HK-2 (cell line): ENCODE measurements at regions not wholly inside any gene's neighbourhood (a gene's known extent, or its start where the extent isn't known, plus 50 kb on each side); places are given as distances from the start of the nearest gene placed in this dataset.
"Not testable (repeated sequence)": the region's sequence is repeated elsewhere in the genome, so short reads cannot be mapped to it uniquely, and the experiment has no call there.

Source experiments
- DNase-seq: peaks from one replicate; pipeline ENCODE4 v3.0.0-alpha.2; 2018; ENCODE audit not compliant: unreplicated experiment

- DNase-seq: not testable (repeated sequence)
These were observed 196.2 kb downstream of the CRLF2 start for GRCh38 chrX:1016281-1016680.

DNA sequence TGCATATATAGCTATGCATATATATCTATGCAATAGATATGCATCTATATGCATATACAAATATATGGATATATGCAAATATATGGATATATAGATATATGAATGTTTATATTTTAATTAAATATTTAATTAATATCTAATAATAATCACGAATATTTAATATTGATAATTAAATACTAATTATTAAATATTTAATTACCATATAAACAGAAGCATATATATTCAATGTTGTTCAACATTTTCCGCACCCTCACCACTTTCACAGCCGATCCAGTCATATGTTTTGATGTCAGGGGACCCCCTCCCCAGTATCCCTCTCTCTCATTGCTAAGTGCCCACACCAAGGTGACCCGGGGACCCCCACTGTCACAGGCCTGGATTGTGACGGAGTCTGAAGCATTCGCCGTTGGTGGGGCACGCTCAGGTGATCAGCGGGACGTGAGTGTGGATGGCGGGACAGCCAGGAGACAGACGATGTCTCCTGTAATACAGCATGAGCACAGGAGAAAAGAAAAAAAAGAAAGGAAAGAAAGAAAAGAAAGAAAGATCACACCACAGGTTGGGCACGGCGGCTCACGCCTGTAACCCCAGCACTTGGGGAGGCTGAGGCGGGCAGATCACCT, 199.7 kb downstream of the CRLF2 start:
- DNase-seq: no peak

GRCh38 chrX:1011691-1012283, 200.7 kb downstream of the CRLF2 start:
- DNase-seq: no peak

DNA sequence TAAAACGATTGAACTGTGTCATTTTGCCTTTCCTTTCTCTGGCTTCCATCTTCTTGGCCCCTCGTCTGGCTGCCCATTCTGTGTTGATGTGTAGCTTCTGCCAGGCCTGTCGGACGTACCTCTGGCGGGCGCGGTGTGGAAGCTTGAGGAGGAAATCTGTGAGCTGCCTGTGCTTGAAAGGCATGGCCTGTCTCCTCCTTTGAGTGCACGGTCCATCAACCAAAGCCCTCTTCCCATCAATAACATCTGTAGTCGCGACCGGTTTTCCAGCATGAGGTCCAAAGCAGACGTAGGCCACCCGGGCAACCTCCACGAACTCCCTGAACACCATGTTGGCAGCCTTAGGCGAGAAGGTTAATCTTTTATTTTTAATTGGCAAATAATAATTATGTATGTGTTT, 202.7 kb downstream of the CRLF2 start:
- no peak for DNase-seq

GRCh38 chrX:1006156-1006730, 206.2 kb downstream of the CRLF2 start:
- no peak for DNase-seq

DNA sequence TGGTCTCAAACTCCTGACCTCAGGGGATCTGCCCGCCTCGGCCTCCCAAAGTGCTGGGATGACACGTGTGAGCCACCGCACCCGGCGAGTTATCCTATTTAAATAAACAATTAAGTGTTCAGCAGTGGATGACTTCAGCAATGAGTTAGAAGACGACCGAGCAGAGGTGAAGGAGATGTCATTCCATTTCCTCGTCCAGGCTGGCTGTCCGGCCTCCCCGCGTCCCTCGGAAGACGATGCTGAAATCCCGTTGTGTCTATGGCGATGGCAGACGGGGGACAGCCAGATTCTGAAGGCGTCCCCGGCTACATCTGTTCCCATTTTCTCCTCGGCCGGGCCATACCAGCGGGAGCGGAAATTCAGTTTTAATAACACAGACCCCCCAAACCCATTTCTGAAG, 209.8 kb downstream of the CRLF2 start:
- no peak for DNase-seq

- no peak for DNase-seq
These were observed 214.8 kb downstream of the CRLF2 start for GRCh38 chrX:997631-998137.

DNA sequence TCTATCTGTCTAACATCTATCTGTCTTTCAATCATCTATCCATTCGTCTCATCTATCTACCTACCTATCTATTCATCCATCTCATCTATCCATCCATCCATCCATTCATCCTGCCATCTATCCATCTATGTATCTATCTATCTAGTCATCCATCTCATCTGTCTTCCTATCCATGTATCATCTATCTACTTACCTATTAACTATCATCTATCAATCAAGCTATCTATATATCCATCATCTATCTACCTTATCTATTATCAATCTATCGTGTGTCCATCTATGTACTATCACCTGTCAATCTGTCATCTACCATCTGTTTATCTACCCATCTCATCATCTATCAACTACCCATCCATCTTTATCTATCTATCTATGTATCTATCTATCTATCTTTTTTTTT, 217.7 kb downstream of the CRLF2 start:
- DNase-seq: no peak

DNA sequence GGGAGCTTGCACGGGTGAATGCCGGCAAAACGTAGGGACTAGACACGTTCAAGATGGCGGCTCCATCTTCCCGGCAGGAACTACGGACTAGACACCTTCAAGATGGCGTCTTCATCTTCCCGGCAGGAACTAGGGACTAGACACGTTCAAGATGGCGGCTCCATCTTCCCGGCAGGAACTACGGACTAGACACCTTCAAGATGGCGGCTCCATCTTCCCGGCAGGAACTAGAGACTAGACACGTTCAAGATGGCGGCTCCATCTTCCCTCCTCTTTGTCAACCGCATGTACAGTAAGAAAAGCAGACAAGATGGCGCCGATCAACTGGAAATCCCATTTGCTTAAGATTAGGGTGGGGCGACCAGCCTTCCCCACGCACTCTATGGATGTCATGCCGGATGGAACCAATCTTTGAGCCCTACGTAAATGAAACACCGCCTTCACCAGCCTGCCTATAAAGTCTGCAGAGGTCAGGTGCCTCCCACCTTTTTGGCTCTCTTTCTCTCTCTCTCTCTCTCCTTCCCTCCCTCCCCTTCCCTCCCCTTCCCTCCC, 222.4 kb downstream of the CRLF2 start:
- peak; percentile 59 for DNase-seq

DNA sequence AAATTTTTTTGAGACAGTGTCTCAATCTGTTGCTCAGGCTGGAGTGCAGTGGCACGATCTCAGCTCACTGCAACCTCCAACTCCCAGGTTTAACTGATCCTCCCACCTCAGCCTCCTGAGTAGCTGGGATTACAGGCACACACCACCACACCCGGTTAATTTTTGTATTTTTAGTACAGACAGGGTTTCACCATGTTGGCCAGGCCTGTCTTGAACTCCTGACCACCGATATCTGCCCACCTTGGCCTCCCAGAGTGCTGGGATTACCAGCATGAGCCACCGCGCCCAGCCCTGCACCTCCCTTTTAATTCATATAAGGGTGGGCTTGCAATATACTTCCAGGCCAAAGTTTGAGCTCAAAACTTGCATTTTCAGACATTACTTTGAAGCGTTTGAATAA, 223.9 kb downstream of the CRLF2 start:
- DNase-seq: not testable (repeated sequence)

DNA sequence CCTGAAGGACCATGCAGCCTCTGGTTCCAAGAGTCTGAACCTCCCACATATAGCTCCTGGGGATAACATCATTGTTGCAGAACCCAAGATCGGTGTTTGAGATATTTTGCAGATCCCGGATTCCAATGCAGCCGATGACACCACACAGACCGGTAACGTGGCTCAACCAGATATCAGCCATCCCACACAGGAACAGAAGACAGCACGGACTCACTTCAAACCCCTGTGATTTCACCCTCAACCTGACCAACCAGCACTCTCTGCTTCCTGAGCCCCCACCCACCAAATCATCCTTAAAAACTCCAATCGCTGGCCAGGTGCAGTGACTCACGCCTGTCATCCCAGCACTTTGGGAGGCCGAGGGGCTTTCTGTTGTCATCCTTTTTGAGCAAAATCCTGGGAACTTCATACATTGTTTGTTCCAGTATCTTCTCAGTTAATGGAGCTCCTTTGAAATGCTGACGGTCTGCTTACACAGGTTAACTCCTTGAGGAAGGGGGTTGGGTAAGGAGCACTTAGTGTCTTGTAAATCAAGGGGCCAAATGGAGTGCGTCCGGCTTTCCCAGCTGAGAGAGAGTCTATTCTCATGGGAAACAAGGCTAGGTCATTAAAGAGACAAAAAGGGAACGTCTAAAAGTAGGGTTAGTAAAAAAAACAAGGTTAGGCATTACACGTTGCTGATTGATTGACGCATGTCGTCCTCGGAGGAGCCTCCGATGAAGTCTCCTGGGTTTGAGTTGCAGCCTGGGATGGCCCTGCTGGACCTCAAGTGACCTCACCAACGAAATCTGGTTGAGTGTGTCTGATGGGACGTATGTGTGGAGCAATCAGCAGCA, 230.4 kb downstream of the CRLF2 start:
- no peak for DNase-seq

DNA sequence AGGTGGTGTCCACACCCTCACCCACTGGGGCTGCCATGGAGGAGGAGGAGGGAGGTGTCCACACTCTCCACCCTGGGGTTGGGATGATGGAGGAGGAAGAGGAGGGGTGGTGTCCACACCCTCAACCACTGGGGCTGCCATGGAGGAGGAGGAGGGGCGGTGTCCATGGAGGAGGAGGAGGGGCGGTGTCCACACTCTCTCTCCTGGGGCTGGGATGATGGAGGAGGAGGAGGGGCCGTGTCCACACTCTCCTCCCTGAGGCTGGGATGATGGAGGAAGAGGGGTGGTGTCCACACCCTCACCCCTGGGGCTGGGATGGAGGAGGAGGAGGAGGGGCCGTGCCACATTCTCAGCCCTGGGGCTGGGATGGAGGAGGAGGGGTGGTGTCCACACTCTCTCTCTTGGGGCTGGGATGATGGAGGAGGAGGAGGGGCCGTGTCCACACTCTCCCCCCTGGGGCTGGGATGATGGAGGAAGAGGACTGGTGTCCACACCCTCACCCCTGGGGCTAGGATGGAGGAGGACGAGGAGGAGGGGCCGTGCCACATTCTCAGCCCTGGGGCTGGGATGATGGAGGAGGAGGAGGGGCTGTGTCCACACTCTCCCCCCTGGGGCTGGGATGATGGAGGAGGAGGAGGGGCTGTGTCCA, 231.7 kb downstream of the CRLF2 start:
- DNase-seq: no peak

- DNase-seq: not testable (repeated sequence)
These were observed 233.3 kb downstream of the CRLF2 start for GRCh38 chrX:979127-979526.

DNA sequence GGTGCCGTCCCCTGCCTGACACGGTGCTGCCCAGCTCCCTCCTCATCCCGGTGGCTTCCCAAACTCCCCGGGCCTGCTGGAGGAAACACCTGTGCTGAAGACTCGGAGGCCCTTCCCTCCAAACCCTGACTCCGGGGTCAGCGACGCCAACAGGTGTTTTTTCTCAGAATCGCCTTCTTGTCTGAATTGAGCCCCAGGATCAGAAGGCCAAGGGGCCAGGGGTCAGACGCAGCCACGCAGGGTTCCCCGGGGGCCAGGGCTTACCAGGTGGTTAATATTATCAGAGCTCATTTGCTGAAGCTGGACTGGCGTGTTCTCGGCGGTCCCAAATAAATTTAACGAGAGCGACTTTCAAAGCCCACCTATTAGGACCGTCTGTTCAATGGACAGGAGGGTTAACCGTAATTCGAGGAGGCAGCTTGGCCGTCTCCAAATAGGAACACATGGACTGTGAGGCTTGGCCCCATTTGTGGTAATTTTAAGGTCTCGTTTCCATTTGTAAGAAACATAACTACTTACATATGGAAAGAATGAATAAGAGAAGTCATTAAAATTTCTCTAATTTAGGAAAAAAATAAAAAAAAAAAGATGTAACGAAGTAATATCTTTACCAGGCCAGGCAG, 239.3 kb downstream of the CRLF2 start:
- no peak for DNase-seq

DNA sequence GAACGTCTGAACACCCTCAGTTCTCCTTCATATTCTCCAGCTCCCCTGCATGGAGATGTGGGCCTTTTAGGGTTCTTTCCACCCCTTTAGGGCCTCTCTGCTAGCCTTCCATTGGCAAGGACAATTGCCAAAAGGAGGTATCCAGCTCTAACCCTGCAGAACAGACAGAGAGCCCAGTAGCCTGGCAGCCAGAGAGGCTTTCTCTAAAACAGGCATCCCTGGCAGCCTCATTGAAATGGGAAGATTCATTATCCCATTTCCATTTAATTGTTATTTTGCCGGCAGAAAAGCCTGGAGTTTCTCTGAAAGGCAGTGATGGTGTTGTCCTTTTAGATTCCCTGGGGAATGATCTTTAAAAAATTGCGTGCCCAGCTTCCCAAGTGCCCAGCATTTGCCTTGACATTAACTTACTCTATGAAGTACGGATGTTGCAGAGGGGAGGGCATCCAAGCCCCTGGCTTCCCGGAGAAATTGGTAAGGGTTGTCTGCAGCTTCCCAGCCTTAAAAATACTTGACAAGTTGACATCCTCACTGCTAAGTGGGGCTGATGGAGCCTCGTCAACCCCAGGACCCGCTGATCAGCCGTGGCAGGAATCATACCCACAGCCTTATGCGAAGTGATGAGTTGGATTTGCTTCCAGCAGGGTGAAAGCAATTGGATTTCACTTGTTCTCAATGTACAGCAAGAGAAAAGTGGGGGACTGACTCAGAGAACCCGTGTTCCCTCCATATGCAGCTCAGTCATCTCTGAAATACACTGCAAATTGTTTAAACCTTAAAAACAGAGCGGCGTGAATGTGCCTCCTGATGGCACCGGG, 244.1 kb downstream of the CRLF2 start:
- DNase-seq: no peak

DNA sequence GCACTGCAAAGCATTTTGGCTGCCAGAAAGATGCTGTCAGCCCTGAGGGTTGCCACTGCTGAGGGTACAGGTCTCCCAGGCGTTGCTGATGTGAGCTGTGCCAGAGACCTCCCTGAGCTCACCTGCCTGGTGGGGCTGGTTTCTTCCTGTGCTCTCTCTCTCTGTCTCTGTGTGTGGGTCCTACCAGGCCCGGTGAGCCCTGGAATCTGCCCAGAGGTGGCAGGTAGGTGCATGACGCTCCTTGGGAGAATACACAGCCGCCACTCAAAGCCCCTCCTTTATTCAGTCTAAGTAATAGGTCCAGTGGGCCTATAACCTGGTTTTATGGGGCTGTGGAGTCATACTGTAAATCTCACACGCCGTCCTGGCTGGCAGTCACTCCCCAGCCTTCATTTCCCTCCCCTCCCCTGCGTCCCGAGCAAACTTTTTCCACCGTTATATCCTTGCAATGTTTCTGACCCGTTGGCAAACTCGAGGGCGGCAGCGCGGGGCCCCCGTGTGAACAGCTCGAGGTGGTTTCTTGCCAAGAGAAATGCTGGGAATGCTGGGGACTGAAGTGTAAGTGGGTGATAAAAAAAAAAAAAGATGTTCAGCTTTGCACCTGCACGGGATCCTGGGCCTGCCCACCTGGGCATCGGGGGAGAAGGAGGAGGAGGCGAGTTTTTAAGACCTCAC, 245.9 kb downstream of the CRLF2 start:
- DNase-seq: no peak

DNA sequence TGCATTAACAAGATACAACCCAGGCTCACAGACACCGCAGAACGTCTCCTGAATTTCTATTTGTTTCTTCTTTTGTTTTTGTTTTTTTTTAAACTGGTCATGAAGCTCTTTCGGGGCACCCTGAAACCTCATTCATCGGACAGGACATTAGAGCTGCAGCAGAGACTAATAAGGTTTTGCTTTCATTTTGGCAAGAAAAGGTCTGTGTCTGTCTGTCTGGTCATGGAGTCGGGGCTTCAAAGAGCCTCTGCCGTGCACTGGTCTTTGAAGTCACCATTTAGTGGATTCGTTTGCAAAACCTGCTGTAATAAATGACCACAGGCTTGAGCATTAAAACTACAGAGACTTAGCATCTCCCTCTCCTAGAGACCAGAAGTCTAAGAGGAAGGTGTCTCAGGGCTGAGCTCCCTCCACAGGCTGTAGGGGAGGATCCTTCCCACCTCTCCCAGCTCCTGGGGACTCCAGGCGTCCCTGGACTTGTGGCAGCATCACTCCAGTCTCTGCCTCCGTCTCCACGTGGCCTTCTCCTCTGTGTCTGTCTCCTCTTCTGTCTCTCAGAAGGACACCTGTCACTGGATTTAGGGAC, 247.5 kb downstream of the CRLF2 start:
- DNase-seq: no peak

DNA sequence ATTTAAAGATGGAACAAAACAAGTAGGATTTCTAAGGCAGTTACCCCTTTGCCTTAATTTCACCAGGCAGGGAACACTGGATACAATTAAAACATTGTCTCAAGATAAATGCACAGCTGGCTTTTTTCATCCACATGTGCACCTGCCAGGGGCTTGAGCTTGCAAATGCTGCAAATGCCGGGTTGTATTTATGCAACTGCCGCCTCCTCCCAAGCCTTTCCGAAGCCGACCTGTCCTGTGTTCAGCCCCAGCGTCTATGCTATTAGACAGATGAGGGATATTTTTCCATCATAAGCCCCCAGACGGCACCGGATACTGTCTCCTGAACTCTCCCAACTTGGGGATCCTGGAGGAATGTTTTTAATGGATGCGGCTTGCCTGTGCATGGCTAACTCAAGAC, 251.6 kb downstream of the CRLF2 start:
- DNase-seq: no peak

- no peak for DNase-seq
These were observed 252.9 kb downstream of the CRLF2 start for GRCh38 chrX:959595-959994.
